NCI-H748 treated with DMSO at 0.1 percent for 48 hours (cell line): ENCODE measurements at regions not wholly inside any gene's neighbourhood (a gene's known extent, or its start where the extent isn't known, plus 50 kb on each side); places are given as distances from the start of the nearest gene placed in this dataset.

Source experiments
- DNase-seq: peaks from one replicate; lab custom pipeline; 2025; lab: John Stamatoyannopoulos, UW

DNA sequence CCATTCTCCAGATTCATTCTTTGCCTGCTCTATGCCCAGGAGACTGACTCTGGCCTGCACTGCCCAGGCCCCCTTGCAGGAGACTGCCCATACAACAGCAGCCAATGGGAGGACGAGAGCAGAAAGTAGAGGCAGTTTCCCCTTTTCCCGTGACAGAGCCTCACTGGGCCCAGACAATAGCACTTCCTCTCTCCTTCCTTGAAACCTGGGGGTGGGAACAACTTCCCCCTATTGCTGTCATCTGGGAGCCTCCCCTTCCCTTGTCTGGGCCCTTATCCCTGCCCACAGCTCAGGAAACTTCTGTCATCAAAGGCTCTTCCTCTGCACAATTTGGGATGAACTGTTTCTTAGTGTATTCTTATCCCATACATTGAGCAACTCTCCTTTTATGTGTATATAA is 60.8 kb upstream of the KCNJ15 start:
- DNase-seq = no peak

GRCh38 chr21:38202811-38203210 is 54.0 kb upstream of the KCNJ15 start:
- DNase-seq = no peak

GRCh38 chr21:38203229-38203628 is 53.6 kb upstream of the KCNJ15 start:
- DNase-seq = no peak

GRCh38 chr21:38205940-38206339 is 50.9 kb upstream of the KCNJ15 start:
- DNase-seq = no peak

DNA sequence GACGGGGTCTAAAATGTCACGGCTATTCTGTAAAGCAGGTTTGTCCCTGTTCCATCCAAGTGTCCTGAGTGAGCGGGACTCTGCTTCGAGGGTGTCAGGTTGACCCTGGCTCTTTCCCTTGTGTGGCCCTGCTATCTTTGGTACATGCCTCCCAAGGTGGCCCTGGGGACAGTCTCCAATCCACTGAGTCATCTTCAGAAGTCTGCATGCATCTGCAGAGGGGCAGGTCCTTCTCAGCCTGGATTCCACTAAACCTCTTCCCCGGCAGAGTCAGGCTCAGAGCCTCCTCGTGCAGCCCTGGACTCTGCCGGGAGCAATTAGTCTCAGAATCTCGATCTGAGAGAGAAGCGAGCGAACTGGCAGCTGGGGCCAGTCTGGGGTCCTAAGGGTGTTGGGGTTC is 50.1 kb upstream of the KCNJ15 start:
- DNase-seq = no peak
